WTC11 (cell line): ENCODE measurements at regions not wholly inside any gene's neighbourhood (a gene's known extent, or its start where the extent isn't known, plus 50 kb on each side); places are given as distances from the start of the nearest gene placed in this dataset.
"Not testable (repeated sequence)": the region's sequence is repeated elsewhere in the genome, so short reads cannot be mapped to it uniquely, and the experiment has no call there.

Experiments
- ATAC-seq: fragments of 200-7000 bp; cut with Tn5 transposase; 2 replicates; pipeline ENCODE4 v1.10.0; 2021; ENCODE audit warnings: mild to moderate bottlenecking, moderate library complexity
- CTCF ChIA-PET: fragments of 300-600 bp; sonication (Branson Sonifier 250); formaldehyde crosslinking; loops from one replicate; lab custom pipeline; 2021; ENCODE audit warnings: antibody characterized with exemption; lab: Charles Lee
- POLR2A ChIA-PET: fragments of 350-600 bp; sonication (Branson Sonifier 250); formaldehyde crosslinking; loops from one replicate; lab custom pipeline; 2021; ENCODE audit warnings: antibody characterized with exemption; lab: Charles Lee
- DNase-seq: peaks from one replicate; pipeline ENCODE4 v3.0.0; 2021; ENCODE audit warnings: low spot score
- H3K27ac Mint-ChIP-seq: 2 replicates; pipeline ENCODE4 v1.8.0; 2021; ENCODE audit warnings: mixed read lengths
- H3K27me3 Mint-ChIP-seq: 2 replicates; pipeline ENCODE4 v1.8.0; 2021; ENCODE audit warnings: low read depth, mild to moderate bottlenecking, moderate library complexity, mixed read lengths
- H3K36me3 Mint-ChIP-seq: 2 replicates; pipeline ENCODE4 v1.8.0; 2021; ENCODE audit warnings: mixed read lengths
- H3K4me1 Mint-ChIP-seq: 2 replicates; pipeline ENCODE4 v1.8.0; 2022; ENCODE audit warnings: mixed read lengths
- H3K4me3 Mint-ChIP-seq: 2 replicates; pipeline ENCODE4 v1.8.0; 2021; ENCODE audit warnings: mild to moderate bottlenecking, moderate library complexity, mixed read lengths
- H3K9me3 Mint-ChIP-seq: 2 replicates; pipeline ENCODE4 v1.8.0; 2021; ENCODE audit warnings: mixed read lengths
- ATF2 ChIP-seq: sonication (generic); formaldehyde crosslinking; IDR thresholded peaks from 2 replicates; pipeline ENCODE4 v1.8.1; 2022; ENCODE audit warnings: low read depth, missing genetic modification reagents, borderline replicate concordance
- ATF3 ChIP-seq: sonication (generic); formaldehyde crosslinking; conservative IDR thresholded peaks from 2 replicates; pipeline ENCODE4 v1.8.1; 2022; ENCODE audit warnings: mild to moderate bottlenecking, missing genetic modification reagents
- ATF6 ChIP-seq: sonication (generic); formaldehyde crosslinking; IDR thresholded peaks from 2 replicates; pipeline ENCODE4 v1.8.1; 2023; ENCODE audit warnings: mild to moderate bottlenecking, missing genetic modification reagents
- CBFB ChIP-seq: sonication (generic); formaldehyde crosslinking; IDR thresholded peaks from 2 replicates; pipeline ENCODE4 v1.8.1; 2022; ENCODE audit warnings: mild to moderate bottlenecking, low read depth, missing genetic modification reagents
- FOXJ3 ChIP-seq: sonication (generic); formaldehyde crosslinking; IDR thresholded peaks from 2 replicates; pipeline ENCODE4 v1.9.0; 2021; ENCODE audit warnings: missing genetic modification reagents, mild to moderate bottlenecking, borderline replicate concordance
- IRF2 ChIP-seq: sonication (generic); formaldehyde crosslinking; IDR thresholded peaks from 2 replicates; pipeline ENCODE4 v1.8.0; 2022; ENCODE audit warnings: low read depth, missing genetic modification reagents, borderline replicate concordance
- KAT7 ChIP-seq: sonication (generic); formaldehyde crosslinking; IDR thresholded peaks from 2 replicates; pipeline ENCODE4 v1.8.1; 2023; ENCODE audit warnings: missing genetic modification reagents, mild to moderate bottlenecking, borderline replicate concordance
- MYBL2 ChIP-seq: sonication (generic); formaldehyde crosslinking; IDR thresholded peaks from 2 replicates; pipeline ENCODE4 v1.8.1; 2023; ENCODE audit warnings: mild to moderate bottlenecking, moderate library complexity, missing genetic modification reagents
- PRDM15 ChIP-seq: sonication (generic); formaldehyde crosslinking; IDR thresholded peaks from 2 replicates; pipeline ENCODE4 v1.8.0; 2022; ENCODE audit warnings: missing genetic modification reagents
- RORB ChIP-seq: fragments of 250-450 bp; sonication (Bioruptor Pico); IDR thresholded peaks from 2 replicates; pipeline ENCODE4 v1.9.0; 2021; ENCODE audit warnings: mild to moderate bottlenecking
- ZBTB21 ChIP-seq: sonication (generic); formaldehyde crosslinking; IDR thresholded peaks from 2 replicates; pipeline ENCODE4 v1.8.1; 2023; ENCODE audit warnings: mild to moderate bottlenecking, missing genetic modification reagents, borderline replicate concordance
- ZNF138 ChIP-seq: sonication (generic); formaldehyde crosslinking; conservative IDR thresholded peaks from 2 replicates; pipeline ENCODE4 v1.8.1; 2022; ENCODE audit warnings: mild to moderate bottlenecking, moderate library complexity, missing genetic modification reagents
- ZNF263 ChIP-seq: sonication (generic); formaldehyde crosslinking; IDR thresholded peaks from 2 replicates; pipeline ENCODE4 v1.8.1; 2022; ENCODE audit warnings: low read depth, mild to moderate bottlenecking, moderate library complexity, missing genetic modification reagents
- ZNF281 ChIP-seq: sonication (generic); formaldehyde crosslinking; IDR thresholded peaks from 2 replicates; pipeline ENCODE4 v1.8.0; 2023; ENCODE audit warnings: mild to moderate bottlenecking, missing genetic modification reagents
- ZNF396 ChIP-seq: fragments of 250-450 bp; sonication (Bioruptor Pico); IDR thresholded peaks from 2 replicates; pipeline ENCODE4 v1.8.0; 2021; ENCODE audit warnings: mild to moderate bottlenecking, moderate library complexity, borderline replicate concordance
- ZNF512 ChIP-seq: sonication (generic); formaldehyde crosslinking; IDR thresholded peaks from 2 replicates; pipeline ENCODE4 v1.8.1; 2022; ENCODE audit warnings: missing genetic modification reagents, borderline replicate concordance
- ZNF671 ChIP-seq: fragments of 250-450 bp; sonication (Bioruptor Pico); IDR thresholded peaks from 2 replicates; pipeline ENCODE4 v1.8.0; 2021; ENCODE audit warnings: mild to moderate bottlenecking

- ChIA-PET POLR2A (no interaction called here), CTCF (no interaction called here)
- Mint-ChIP-seq H3K36me3 (peaks cover 16% of the 10 kb centered on the region), H3K9me3 (peaks cover 19% of the 10 kb centered on the region), H3K27me3 (no peaks in the 10 kb centered on the region), H3K27ac (no peak overlapping the region), H3K4me3 (no peak overlapping the region), H3K4me1 (peaks cover 36% of the 10 kb centered on the region)
- ATAC-seq: no peak
- no peak for DNase-seq
- TF ChIP-seq ATF3 (CRISPR knock-in tag): no peak
- TF ChIP-seq ATF6 (CRISPR knock-in tag): no peak
- TF ChIP-seq ZNF281 (CRISPR knock-in tag): no peak
- no peak for TF ChIP-seq ZBTB21 (CRISPR knock-in tag)
- TF ChIP-seq RORB (CRISPR knock-in tag): no peak
- no peak for TF ChIP-seq ZNF512 (CRISPR knock-in tag)
- TF ChIP-seq FOXJ3 (CRISPR knock-in tag): no peak
These were observed 134.9 kb upstream of the ANK3 start for GRCh38 chr10:60524541-60524940.

GRCh38 chr10:60523371-60523770 is 133.7 kb upstream of the ANK3 start:
- POLR2A ChIA-PET, H3K27me3 Mint-ChIP-seq, H3K4me3 Mint-ChIP-seq, H3K27ac Mint-ChIP-seq, ATAC-seq, DNase-seq, CTCF ChIA-PET: not testable (repeated sequence)
- Mint-ChIP-seq H3K4me1 (peaks cover 41% of the 10 kb centered on the region), H3K36me3 (peaks cover 16% of the 10 kb centered on the region), H3K9me3 (peaks cover 20% of the 10 kb centered on the region)

- Mint-ChIP-seq H3K4me1 (peaks cover 46% of the 10 kb centered on the region), H3K9me3 (peaks cover 20% of the 10 kb centered on the region), H3K27ac (peak overlapping the region; percentile 93; the same call in 1 of the 2 replicates), H3K4me3 (no peak overlapping the region), H3K36me3 (peaks cover 16% of the 10 kb centered on the region), H3K27me3 (no peaks in the 10 kb centered on the region)
- ATAC-seq (no peak), DNase-seq (no peak)
- CTCF ChIA-PET: no interaction called here
- POLR2A ChIA-PET: no interaction called here
- TF ChIP-seq ZNF263 (CRISPR knock-in tag) (no peak), KAT7 (CRISPR knock-in tag) (no peak), IRF2 (CRISPR knock-in tag) (no peak), ZNF671 (CRISPR knock-in tag) (no peak), ATF2 (CRISPR knock-in tag) (no peak), MYBL2 (CRISPR knock-in tag) (no peak), ZBTB21 (CRISPR knock-in tag) (no peak), ZNF138 (CRISPR knock-in tag) (no peak), ZNF281 (CRISPR knock-in tag) (no peak), PRDM15 (CRISPR knock-in tag) (no peak), CBFB (CRISPR knock-in tag) (no peak), ZNF396 (CRISPR knock-in tag) (no peak)
These were observed 132.9 kb upstream of the ANK3 start for GRCh38 chr10:60522617-60523016.
